Esophagus muscularis mucosa (tissue), 4 donors: ENCODE measurements at regions not wholly inside any gene's neighbourhood (a gene's known extent, or its start where the extent isn't known, plus 50 kb on each side); places are given as distances from the start of the nearest gene placed in this dataset.

Source experiments
- EP300 ChIP-seq: sonication (generic); formaldehyde crosslinking; IDR thresholded peaks from one replicate; pipeline ENCODE4 v1.6.1; 2017; ENCODE audit warnings: antibody characterized with exemption
- POLR2A ChIP-seq: fragments of 450-650 bp; IDR thresholded peaks from one replicate; pipeline ENCODE4 v1.6.1; 2017; ENCODE audit warnings: antibody characterized with exemption, moderate library complexity, mild to moderate bottlenecking, low read depth
- TF ChIP-seq, protein P1 (sequence below), 3 experiments: fragments of 200-600 bp in 2 of 3; fragments of 450-650 bp in 1 of 3; sonication (generic) in 2 of 3; IDR thresholded peaks; one replicate each; pipeline ENCODE4 v1.5.1; 2017 to 2019; ENCODE audit warnings: antibody characterized with exemption in 3 of 3, mild to moderate bottlenecking in 2 of 3, moderate library complexity in 1 of 3

DNA sequence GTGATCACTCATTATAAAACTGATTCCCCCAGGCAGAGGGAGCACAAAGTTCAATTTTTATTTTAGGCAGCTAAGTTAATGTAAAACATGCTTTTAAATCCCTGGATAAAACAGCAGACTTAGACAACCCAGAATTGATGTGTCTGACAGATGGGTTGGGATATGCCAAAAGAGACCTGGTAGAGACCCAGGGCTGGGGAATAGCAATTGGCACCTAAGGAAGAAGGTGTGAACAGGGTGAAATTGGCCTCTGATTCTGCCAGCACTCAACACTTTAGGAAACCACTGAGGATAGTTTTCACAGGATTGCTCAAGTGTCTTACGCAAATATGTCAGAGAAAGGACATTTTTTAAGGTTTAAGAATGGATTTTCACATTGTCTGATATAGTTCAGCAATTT is 938.2 kb upstream of the CDH8 start:
- TF ChIP-seq, protein P1, sequence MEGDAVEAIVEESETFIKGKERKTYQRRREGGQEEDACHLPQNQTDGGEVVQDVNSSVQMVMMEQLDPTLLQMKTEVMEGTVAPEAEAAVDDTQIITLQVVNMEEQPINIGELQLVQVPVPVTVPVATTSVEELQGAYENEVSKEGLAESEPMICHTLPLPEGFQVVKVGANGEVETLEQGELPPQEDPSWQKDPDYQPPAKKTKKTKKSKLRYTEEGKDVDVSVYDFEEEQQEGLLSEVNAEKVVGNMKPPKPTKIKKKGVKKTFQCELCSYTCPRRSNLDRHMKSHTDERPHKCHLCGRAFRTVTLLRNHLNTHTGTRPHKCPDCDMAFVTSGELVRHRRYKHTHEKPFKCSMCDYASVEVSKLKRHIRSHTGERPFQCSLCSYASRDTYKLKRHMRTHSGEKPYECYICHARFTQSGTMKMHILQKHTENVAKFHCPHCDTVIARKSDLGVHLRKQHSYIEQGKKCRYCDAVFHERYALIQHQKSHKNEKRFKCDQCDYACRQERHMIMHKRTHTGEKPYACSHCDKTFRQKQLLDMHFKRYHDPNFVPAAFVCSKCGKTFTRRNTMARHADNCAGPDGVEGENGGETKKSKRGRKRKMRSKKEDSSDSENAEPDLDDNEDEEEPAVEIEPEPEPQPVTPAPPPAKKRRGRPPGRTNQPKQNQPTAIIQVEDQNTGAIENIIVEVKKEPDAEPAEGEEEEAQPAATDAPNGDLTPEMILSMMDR (IDR thresholded peaks at IDR 0.05), result no peak
- TF ChIP-seq POLR2A (no peak), EP300 (no peak)
